HL-60 (cell line): ENCODE measurements at regions not wholly inside any gene's neighbourhood (a gene's known extent, or its start where the extent isn't known, plus 50 kb on each side); places are given as distances from the start of the nearest gene placed in this dataset.

Source experiments
- CTCF ChIP-seq: IDR thresholded peaks from one replicate; pipeline ENCODE4 v1.5.1; 2011; ENCODE audit warnings: low read length, control low read depth, inconsistent platforms; ENCODE audit not compliant: insufficient read depth
- POLR2AphosphoS5 ChIP-seq: IDR thresholded peaks from 2 replicates; pipeline ENCODE4 v1.6.1; 2012; ENCODE audit warnings: low read depth

GRCh38 chr2:193072647-193073046 lies 877.9 kb upstream of the TMEFF2 start:
- no peak for TF ChIP-seq CTCF
- no peak for TF ChIP-seq POLR2AphosphoS5
